ENCODE measurements at regions not wholly inside any gene's neighbourhood (a gene's known extent, or its start where the extent isn't known, plus 50 kb on each side); places are given as distances from the start of the nearest gene placed in this dataset.

GRCh38 chr4:37008199-37008598 lies 236.3 kb upstream of the NWD2 start:
- H3K9me3 ChIP-seq = no peaks in the 10 kb centered on the region
- peaks cover 0 to 9% of the 10 kb centered on the region in 2 donors for H3K4me1 ChIP-seq (ENCODE audit: control insufficient read depth in 1 of 2, low read depth in 2 of 2)
- no peaks in the 10 kb centered on the region for H3K36me3 ChIP-seq
- TF ChIP-seq CTCF (IDR thresholded peaks at IDR 0.05) = no peak
- no peak for ATAC-seq (ENCODE audit: insufficient number of reproducible peaks, low FRiP score, low read depth)
- no peaks in the 10 kb centered on the region for H3K27me3 ChIP-seq (replicated peaks; ENCODE audit: insufficient read depth)
- H3K27ac ChIP-seq = no peak overlapping the region
- no peak for DNase-seq (ENCODE audit: low spot score)
- H3K4me3 ChIP-seq = no peak overlapping the region

GRCh38 chr4:37014584-37014983 lies 230.0 kb upstream of the NWD2 start:
- ATAC-seq (ENCODE audit: insufficient number of reproducible peaks, low FRiP score, low read depth) (no peak), DNase-seq (ENCODE audit: low spot score) (no peak)
- Histone ChIP-seq H3K27ac (no peak overlapping the region), H3K9me3 (no peaks in the 10 kb centered on the region), H3K4me1 (ENCODE audit: control insufficient read depth in 1 of 2, low read depth in 2 of 2) (no peaks in the 10 kb centered on the region), H3K27me3 (replicated peaks; ENCODE audit: insufficient read depth) (no peaks in the 10 kb centered on the region), H3K4me3 (no peak overlapping the region), H3K36me3 (no peaks in the 10 kb centered on the region)
- TF ChIP-seq CTCF (IDR thresholded peaks at IDR 0.05) = no peak

GRCh38 chr4:37015391-37015790 lies 229.2 kb upstream of the NWD2 start:
- Histone ChIP-seq H3K36me3 (no peaks in the 10 kb centered on the region), H3K4me1 (ENCODE audit: control insufficient read depth in 1 of 2, low read depth in 2 of 2) (no peaks in the 10 kb centered on the region), H3K27me3 (replicated peaks; ENCODE audit: insufficient read depth) (no peaks in the 10 kb centered on the region), H3K4me3 (no peak overlapping the region), H3K9me3 (no peaks in the 10 kb centered on the region), H3K27ac (no peak overlapping the region)
- no peak for TF ChIP-seq CTCF (IDR thresholded peaks at IDR 0.05)
- DNase-seq (ENCODE audit: low spot score) (no peak), ATAC-seq (ENCODE audit: insufficient number of reproducible peaks, low FRiP score, low read depth) (no peak)

GRCh38 chr4:37023504-37023903 lies 221.0 kb upstream of the NWD2 start:
- DNase-seq (ENCODE audit: low spot score) = no peak
- no peaks in the 10 kb centered on the region for H3K36me3 ChIP-seq
- H3K4me1 ChIP-seq (ENCODE audit: control insufficient read depth in 1 of 2, low read depth in 2 of 2) = no peaks in the 10 kb centered on the region
- no peaks in the 10 kb centered on the region for H3K9me3 ChIP-seq
- no peak overlapping the region for H3K27ac ChIP-seq
- no peak for ATAC-seq (ENCODE audit: insufficient number of reproducible peaks, low FRiP score, low read depth)
- TF ChIP-seq CTCF (IDR thresholded peaks at IDR 0.05) = no peak
- no peaks in the 10 kb centered on the region for H3K27me3 ChIP-seq (replicated peaks; ENCODE audit: insufficient read depth)
- H3K4me3 ChIP-seq = no peak overlapping the region

GRCh38 chr4:37023996-37024395 lies 220.5 kb upstream of the NWD2 start:
- Histone ChIP-seq H3K27me3 (replicated peaks; ENCODE audit: insufficient read depth) (no peaks in the 10 kb centered on the region), H3K4me3 (no peak overlapping the region), H3K36me3 (no peaks in the 10 kb centered on the region), H3K27ac (no peak overlapping the region), H3K4me1 (ENCODE audit: control insufficient read depth in 1 of 2, low read depth in 2 of 2) (no peaks in the 10 kb centered on the region), H3K9me3 (no peaks in the 10 kb centered on the region)
- DNase-seq (ENCODE audit: low spot score) (no peak), ATAC-seq (ENCODE audit: insufficient number of reproducible peaks, low FRiP score, low read depth) (no peak)
- TF ChIP-seq CTCF (IDR thresholded peaks at IDR 0.05) = no peak
